AG09319 (cell line): ENCODE measurements at regions not wholly inside any gene's neighbourhood (a gene's known extent, or its start where the extent isn't known, plus 50 kb on each side); places are given as distances from the start of the nearest gene placed in this dataset.
"Not testable (repeated sequence)": the region's sequence is repeated elsewhere in the genome, so short reads cannot be mapped to it uniquely, and the experiment has no call there.

Experiments used
- DNase-seq: peaks from one replicate; pipeline ENCODE4 v3.0.0-alpha.2; 2010; ENCODE audit warnings: low read depth; ENCODE audit errors: extremely low read depth
- CTCF ChIP-seq: IDR thresholded peaks from 2 replicates; pipeline ENCODE4 v1.5.1; 2011; ENCODE audit warnings: low read depth, mild to moderate bottlenecking, inconsistent platforms, low read length, moderate library complexity

DNA sequence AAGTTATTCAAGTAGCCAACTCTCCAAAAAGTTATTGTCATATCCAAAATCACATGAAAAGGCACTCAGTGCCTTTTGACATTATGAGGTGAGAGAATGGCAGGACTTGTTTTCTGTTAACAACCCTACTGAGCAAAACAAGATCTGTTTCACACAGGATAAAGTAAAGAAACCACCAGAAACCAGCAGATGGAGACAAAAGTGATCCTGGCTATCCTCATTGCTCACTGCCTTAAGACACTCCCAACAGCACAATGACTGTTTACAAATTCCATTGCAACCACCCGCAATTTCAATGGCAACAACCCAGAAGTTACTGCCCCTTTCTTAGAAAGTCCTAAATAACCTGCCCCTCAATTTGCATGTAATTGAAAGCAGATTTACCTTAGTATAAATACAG, 352.6 kb upstream of the NDN start:
- no peak for TF ChIP-seq CTCF
- DNase-seq: no peak

DNA sequence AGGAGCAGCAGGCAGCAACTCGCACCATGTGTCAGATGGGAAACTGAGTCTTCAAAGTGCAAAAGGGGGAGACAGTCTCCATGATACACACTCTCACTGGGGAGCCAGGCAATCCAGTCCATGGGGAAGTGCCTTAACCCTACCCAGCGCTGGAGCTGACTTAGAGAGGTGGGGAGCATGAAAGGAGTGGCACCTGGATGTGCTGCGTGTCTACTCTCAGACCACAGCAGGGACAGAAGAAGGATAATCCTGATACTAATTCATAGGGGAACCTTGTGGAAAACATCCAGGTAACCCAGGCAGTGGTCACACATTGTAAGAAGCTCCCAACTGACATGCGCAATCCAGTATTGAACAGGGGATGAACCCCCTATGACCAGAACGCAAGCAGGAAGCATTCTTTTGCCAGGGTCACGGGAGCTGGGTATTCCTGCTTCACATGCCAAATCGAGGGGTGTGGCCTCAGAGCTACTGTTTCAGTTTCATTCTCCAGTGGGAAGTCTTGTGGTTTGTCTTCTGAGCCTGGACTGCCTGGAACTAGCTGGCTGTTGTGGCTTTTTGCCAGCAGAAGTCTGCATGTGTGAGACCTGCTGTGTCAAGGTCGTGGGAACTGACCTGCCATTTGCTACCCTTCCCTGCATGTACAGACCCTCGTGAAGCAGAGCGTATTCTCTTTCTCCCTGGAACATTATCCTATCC, 367.6 kb upstream of the NDN start:
- DNase-seq: no peak
- no peak for TF ChIP-seq CTCF

DNA sequence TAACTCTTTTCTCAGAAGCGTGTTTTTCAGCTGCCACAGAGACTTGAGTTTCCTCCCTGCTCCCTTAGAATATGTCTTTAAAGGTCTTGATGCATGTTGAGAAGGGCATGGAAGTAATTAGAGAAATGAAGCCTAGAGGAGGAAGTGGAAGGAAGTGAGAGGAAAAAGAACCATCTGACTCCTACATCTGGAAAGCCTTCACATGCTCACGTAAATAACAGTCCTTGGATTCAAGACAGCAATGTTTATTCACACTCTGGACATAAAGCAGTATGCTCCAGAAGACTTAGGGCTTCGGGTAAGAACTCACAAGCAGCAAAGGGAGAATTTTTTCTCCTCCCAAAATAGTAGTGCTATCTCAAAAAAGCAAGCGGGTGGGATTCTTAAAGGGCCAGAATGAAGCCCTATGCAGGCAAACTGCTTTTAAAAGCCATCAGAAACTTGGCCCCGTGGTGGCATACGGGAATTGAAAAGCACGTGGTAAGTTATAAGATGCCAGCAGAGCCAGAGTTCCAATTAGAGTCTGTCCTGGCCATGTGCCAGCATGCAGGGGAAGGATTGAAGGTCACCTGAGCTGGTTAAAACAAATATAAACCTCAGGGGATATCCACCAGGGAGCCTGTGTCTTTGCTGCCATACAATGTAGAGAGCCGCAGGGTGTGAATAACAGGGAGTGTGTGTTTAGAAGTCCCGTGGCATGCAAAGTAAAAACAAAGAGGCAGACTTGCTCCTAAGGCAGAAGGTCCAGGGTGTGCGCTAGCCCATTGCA, 380.8 kb upstream of the NDN start:
- no peak for DNase-seq
- TF ChIP-seq CTCF: no peak

DNA sequence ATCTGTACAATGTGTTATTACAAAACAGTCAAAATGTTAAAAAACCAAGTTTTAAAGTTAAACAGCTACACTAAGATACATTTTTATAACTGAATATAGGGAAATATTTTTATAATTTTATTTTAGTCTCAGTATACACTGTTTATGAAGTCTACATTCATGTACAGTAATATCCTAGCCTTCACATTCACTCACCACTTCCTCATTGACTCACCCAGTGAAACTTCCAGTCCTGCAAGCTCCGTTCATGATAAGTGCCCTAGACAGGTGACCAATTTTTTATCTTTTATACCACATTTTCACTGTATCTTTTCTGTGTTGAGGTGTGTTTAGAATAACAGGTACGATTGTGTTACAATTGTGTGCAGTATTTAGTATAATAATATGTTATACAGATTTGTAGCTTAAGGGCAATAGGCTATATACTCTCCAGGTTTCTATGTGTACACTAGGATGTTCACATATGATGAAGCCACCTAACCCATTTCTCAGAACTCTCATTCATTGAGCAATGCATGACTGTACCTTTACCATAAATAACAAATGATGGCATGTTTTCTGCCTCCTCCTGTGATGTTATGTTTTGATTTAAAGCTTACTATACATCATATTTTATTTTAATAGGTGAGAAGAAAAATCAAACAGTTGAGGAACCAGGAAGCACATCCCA, 388.4 kb upstream of the NDN start:
- TF ChIP-seq CTCF: no peak
- DNase-seq: no peak

DNA sequence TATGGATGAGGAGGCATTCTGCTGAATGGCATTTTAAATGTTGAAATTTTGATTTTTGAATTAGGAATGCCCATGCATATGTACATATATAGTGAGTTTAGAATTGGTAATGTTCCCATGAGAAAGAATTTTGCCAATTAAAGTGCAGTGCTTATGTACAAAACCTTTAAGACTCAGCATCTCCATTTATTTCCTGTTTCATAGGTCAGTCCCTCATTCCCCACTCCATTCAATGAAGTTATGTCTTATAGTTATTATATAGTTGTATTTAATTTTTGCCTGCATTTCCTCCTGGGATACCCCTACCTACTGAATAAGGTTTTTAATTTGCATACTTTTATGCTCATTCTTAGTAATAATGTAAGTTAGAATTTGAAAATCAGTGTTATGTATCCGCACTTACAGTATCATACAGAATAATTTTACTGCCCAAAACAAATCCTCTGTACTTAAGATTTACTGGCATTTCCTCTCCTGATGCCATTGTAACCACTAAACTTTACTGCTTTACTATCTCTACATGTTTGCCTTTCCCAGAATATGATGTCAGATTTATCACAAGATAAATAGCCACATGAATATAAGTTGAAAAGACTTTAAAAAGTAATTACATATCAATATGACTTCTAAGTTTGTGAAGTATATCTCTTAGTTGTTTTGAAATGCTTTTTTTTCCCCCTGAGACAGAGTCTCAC, 389.1 kb upstream of the NDN start:
- no peak for TF ChIP-seq CTCF
- no peak for DNase-seq

GRCh38 chr15:24078310-24079029, 391.4 kb upstream of the NDN start:
- no peak for DNase-seq
- TF ChIP-seq CTCF: no peak

- not testable (repeated sequence) for DNase-seq
Measured at GRCh38 chr15:24088941-24089340, 401.8 kb upstream of the NDN start.

GRCh38 chr15:24101503-24101902, 414.4 kb upstream of the NDN start:
- not testable (repeated sequence) for DNase-seq

- not testable (repeated sequence) for DNase-seq
Measured at GRCh38 chr15:24107524-24107923, 420.4 kb upstream of the NDN start.

- not testable (repeated sequence) for DNase-seq
Measured at GRCh38 chr15:24107948-24108347, 420.8 kb upstream of the NDN start.

- not testable (repeated sequence) for DNase-seq
Measured at GRCh38 chr15:24108349-24108748, 421.2 kb upstream of the NDN start.

- DNase-seq: not testable (repeated sequence)
Measured at GRCh38 chr15:24139622-24140021, 452.5 kb upstream of the NDN start.
